SH-SY5Y (cell line): ENCODE measurements at regions not wholly inside any gene's neighbourhood (a gene's known extent, or its start where the extent isn't known, plus 50 kb on each side); places are given as distances from the start of the nearest gene placed in this dataset.

Experiments
- GATA2 ChIP-seq: IDR thresholded peaks from 2 replicates; pipeline ENCODE4 v1.6.1; 2011; ENCODE audit warnings: mild to moderate bottlenecking, low read depth, low read length
- GATA3 ChIP-seq: IDR thresholded peaks from 2 replicates; pipeline ENCODE4 v1.6.1; 2011; ENCODE audit warnings: low read depth, mild to moderate bottlenecking, low read length, moderate library complexity

GRCh38 chr5:142542078-142542477 lies 143.8 kb downstream of the FGF1 start:
- TF ChIP-seq GATA2 (no peak), GATA3 (no peak)

- no peak for TF ChIP-seq GATA3
- TF ChIP-seq GATA2: no peak
Observed at GRCh38 chr5:142540922-142541422, 144.9 kb downstream of the FGF1 start.

GRCh38 chr5:142539154-142539740 lies 146.6 kb downstream of the FGF1 start:
- TF ChIP-seq GATA2 (no peak), GATA3 (no peak)

GRCh38 chr5:142537938-142538337 lies 148.0 kb downstream of the FGF1 start:
- no peak for TF ChIP-seq GATA2
- TF ChIP-seq GATA3: no peak

GRCh38 chr5:142532781-142533176 lies 153.1 kb downstream of the FGF1 start:
- TF ChIP-seq GATA3: no peak
- no peak for TF ChIP-seq GATA2

GRCh38 chr5:142531977-142532780 lies 153.7 kb downstream of the FGF1 start:
- TF ChIP-seq GATA3: no peak
- no peak for TF ChIP-seq GATA2

- TF ChIP-seq GATA3 (no peak), GATA2 (no peak)
Observed at GRCh38 chr5:142530904-142531303, 155.0 kb downstream of the FGF1 start.

- no peak for TF ChIP-seq GATA3
- TF ChIP-seq GATA2: no peak
Observed at GRCh38 chr5:142529626-142530278, 156.1 kb downstream of the FGF1 start.

GRCh38 chr5:142527664-142528295 lies 158.1 kb downstream of the FGF1 start:
- TF ChIP-seq GATA2 (no peak), GATA3 (no peak)

- TF ChIP-seq GATA3 (no peak), GATA2 (no peak)
Observed at GRCh38 chr5:142527234-142527633, 158.7 kb downstream of the FGF1 start.

- TF ChIP-seq GATA3: no peak
- TF ChIP-seq GATA2: no peak
Observed at GRCh38 chr5:142522983-142523382, 162.9 kb downstream of the FGF1 start.

GRCh38 chr5:142521706-142522105 lies 164.2 kb downstream of the FGF1 start:
- TF ChIP-seq GATA3 (no peak), GATA2 (no peak)

GRCh38 chr5:142520885-142521284 lies 165.0 kb downstream of the FGF1 start:
- TF ChIP-seq GATA3 (no peak), GATA2 (no peak)

- TF ChIP-seq GATA2 (no peak), GATA3 (no peak)
Observed at GRCh38 chr5:142517840-142518239, 168.1 kb downstream of the FGF1 start.

- TF ChIP-seq GATA2 (no peak), GATA3 (no peak)
Observed at GRCh38 chr5:142516732-142517131, 169.2 kb downstream of the FGF1 start.
